ENCODE measurements at regions not wholly inside any gene's neighbourhood (a gene's known extent, or its start where the extent isn't known, plus 50 kb on each side); places are given as distances from the start of the nearest gene placed in this dataset.

DNA sequence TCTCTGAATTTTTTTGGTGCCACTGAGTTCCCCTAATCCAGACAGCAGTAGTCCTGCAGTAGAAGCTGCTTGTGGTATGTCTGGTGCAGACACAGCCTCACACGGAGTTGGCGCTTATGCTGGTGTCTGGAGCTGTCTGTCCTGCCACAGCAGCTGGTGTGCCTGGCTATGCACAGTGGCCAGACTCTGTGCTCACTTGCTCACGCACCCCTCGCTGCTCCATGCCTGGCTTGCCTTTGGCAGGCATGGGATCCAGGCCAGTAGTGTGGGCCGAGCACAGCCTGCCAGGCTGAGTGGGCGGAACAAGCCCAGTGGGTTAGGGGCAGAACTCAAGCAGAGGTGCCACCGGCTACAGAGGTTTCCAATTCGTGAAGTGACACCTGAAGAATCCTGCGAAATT, 845.9 kb upstream of the PCDH9 start:
- no peaks in the 10 kb centered on the region for H3K27me3 Mint-ChIP-seq (ENCODE audit: low read depth)
- H3K9me3 Mint-ChIP-seq (ENCODE audit: low read depth) = no peaks in the 10 kb centered on the region
- no peak overlapping the region for H3K27ac Mint-ChIP-seq (ENCODE audit: unreplicated experiment)
- no peaks in the 10 kb centered on the region for H3K36me3 Mint-ChIP-seq (ENCODE audit: low read depth)
- TF ChIP-seq, protein P1, sequence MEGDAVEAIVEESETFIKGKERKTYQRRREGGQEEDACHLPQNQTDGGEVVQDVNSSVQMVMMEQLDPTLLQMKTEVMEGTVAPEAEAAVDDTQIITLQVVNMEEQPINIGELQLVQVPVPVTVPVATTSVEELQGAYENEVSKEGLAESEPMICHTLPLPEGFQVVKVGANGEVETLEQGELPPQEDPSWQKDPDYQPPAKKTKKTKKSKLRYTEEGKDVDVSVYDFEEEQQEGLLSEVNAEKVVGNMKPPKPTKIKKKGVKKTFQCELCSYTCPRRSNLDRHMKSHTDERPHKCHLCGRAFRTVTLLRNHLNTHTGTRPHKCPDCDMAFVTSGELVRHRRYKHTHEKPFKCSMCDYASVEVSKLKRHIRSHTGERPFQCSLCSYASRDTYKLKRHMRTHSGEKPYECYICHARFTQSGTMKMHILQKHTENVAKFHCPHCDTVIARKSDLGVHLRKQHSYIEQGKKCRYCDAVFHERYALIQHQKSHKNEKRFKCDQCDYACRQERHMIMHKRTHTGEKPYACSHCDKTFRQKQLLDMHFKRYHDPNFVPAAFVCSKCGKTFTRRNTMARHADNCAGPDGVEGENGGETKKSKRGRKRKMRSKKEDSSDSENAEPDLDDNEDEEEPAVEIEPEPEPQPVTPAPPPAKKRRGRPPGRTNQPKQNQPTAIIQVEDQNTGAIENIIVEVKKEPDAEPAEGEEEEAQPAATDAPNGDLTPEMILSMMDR (IDR thresholded peaks at IDR 0.05) = no peak
- H3K4me1 Mint-ChIP-seq (ENCODE audit: low read depth) = no peaks in the 10 kb centered on the region
- DNase-seq (ENCODE audit: low spot score) = peak; percentile 69
- no peak overlapping the region for H3K4me3 Mint-ChIP-seq (ENCODE audit: unreplicated experiment)

DNA sequence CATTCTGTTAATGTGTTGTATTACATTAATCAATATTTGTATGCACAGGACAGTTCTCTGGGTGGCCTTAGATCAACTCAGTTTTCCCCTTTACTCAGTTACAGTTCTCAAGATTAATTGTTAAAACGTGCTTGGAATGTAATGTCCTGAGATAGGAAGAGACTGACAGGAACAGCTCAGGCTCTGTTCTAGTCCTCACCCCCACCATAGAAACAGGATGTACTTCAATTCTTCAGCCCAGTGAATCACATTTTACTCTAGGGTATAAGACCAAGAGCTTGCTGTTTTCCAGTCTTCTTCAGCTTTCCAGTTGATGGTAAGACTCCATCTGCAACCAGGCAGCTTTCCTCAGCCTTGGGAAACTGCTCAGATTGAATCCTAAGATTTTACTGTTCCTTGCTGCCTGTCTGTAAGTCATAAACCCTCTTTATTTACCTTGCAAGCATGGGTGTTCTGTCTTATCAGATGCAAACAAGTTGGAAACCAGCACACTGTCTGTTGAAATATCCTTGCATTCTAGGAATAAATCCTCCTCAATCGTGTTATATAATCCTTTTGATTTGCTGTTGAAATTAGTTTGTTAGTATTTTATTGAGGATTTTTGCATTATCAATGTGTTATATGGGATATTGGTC, 836.9 kb upstream of the PCDH9 start:
- DNase-seq (ENCODE audit: low spot score) = no peak
- H3K27me3 Mint-ChIP-seq (ENCODE audit: low read depth) = no peaks in the 10 kb centered on the region
- H3K36me3 Mint-ChIP-seq (ENCODE audit: low read depth) = peaks cover 1% of the 10 kb centered on the region
- peaks cover 3% of the 10 kb centered on the region for H3K9me3 Mint-ChIP-seq (ENCODE audit: low read depth)
- no peak overlapping the region for H3K27ac Mint-ChIP-seq (ENCODE audit: unreplicated experiment)
- no peak overlapping the region for H3K4me3 Mint-ChIP-seq (ENCODE audit: unreplicated experiment)
- TF ChIP-seq, protein P1 (IDR thresholded peaks at IDR 0.05) = no peak
- no peaks in the 10 kb centered on the region for H3K4me1 Mint-ChIP-seq (ENCODE audit: low read depth)

DNA sequence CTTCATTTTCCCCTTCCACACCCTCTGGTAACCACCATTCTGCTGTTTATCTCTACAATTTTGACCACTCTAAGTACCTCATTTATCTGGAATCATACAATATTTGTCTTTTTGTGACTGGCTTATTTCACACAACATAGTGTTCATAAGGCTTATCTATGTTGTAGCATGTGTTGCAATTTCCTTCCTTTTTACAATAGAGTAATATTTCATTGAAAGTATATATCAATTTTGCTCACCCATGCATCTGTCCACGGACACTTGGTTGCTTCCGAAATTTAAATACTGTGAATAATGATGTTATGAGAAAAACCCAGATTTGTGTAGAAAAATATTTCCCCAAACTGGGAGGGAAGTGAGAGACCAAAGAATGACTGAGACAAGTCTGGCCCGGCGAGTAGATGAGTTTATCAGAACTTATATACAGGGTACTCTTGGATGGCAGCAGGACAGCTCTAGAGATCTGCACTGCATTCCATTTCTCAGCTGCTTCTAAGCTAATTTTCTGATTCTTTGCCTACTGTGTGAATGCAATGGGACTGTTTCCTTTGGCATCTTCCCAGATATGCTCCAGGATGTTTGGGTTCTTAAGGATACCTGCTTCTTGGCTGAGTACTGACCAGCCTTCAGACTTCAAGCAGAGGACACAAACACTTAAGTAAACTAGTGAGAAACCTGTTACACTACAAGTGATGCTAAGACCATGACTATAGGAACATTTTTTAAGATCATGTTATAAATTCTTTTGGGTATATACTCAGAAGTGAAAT, 834.0 kb upstream of the PCDH9 start:
- no peaks in the 10 kb centered on the region for H3K27me3 Mint-ChIP-seq (ENCODE audit: low read depth)
- H3K9me3 Mint-ChIP-seq (ENCODE audit: low read depth) = no peaks in the 10 kb centered on the region
- TF ChIP-seq, protein P1 (IDR thresholded peaks at IDR 0.05) = no peak
- H3K4me3 Mint-ChIP-seq (ENCODE audit: unreplicated experiment) = no peak overlapping the region
- DNase-seq (ENCODE audit: low spot score) = no peak
- no peaks in the 10 kb centered on the region for H3K36me3 Mint-ChIP-seq (ENCODE audit: low read depth)
- H3K27ac Mint-ChIP-seq (ENCODE audit: unreplicated experiment) = no peak overlapping the region
- no peaks in the 10 kb centered on the region for H3K4me1 Mint-ChIP-seq (ENCODE audit: low read depth)

DNA sequence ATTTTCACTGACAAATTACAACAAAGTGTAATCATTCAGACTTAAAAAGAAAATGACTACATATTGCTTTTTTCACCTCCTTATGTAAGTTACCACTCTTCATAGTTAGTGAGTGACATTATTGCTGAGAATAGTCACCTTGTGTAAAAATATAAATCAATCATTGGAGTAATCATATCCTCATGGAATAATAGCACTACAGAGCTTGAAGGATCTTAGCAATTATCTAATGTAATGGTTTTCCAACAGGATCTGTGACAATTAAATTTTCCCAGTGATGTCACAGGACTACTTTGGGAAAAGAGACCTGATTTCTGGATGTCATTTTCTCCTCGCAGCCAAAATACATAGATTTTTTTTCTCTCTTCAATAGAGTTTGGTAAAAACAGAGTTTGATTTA, 833.0 kb upstream of the PCDH9 start:
- Mint-ChIP-seq H3K4me3 (ENCODE audit: unreplicated experiment) (no peak overlapping the region), H3K9me3 (ENCODE audit: low read depth) (no peaks in the 10 kb centered on the region), H3K27ac (ENCODE audit: unreplicated experiment) (no peak overlapping the region), H3K27me3 (ENCODE audit: low read depth) (no peaks in the 10 kb centered on the region), H3K4me1 (ENCODE audit: low read depth) (no peaks in the 10 kb centered on the region), H3K36me3 (ENCODE audit: low read depth) (no peaks in the 10 kb centered on the region)
- no peak for DNase-seq (ENCODE audit: low spot score)
- TF ChIP-seq, protein P1 (IDR thresholded peaks at IDR 0.05) = no peak

DNA sequence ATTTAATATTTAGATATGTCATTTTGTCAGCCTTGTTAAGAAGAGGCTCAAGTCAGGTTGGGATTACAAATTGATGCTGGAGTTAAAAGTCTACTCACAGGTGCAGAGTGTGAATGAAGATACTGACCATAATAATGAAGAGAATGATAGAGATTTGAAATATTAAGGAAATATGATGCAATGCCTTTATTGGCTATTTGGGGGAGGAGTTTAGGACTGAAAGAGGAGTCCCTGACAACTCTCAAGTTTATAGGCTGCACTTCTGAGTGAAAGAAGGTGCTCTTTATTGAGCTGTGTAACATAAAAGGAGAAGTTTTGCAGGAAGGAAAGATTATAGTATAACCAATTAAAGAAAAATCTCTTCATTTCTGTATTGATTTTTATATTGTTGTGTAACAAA, 827.7 kb upstream of the PCDH9 start:
- no peak overlapping the region for H3K4me3 Mint-ChIP-seq (ENCODE audit: unreplicated experiment)
- no peaks in the 10 kb centered on the region for H3K36me3 Mint-ChIP-seq (ENCODE audit: low read depth)
- TF ChIP-seq, protein P1 (IDR thresholded peaks at IDR 0.05) = no peak
- no peaks in the 10 kb centered on the region for H3K27me3 Mint-ChIP-seq (ENCODE audit: low read depth)
- no peak overlapping the region for H3K27ac Mint-ChIP-seq (ENCODE audit: unreplicated experiment)
- H3K4me1 Mint-ChIP-seq (ENCODE audit: low read depth) = peaks cover 6% of the 10 kb centered on the region
- no peak for DNase-seq (ENCODE audit: low spot score)
- H3K9me3 Mint-ChIP-seq (ENCODE audit: low read depth) = peaks cover 3% of the 10 kb centered on the region
